ENCODE measurements at regions not wholly inside any gene's neighbourhood (a gene's known extent, or its start where the extent isn't known, plus 50 kb on each side); places are given as distances from the start of the nearest gene placed in this dataset.
"Not testable (repeated sequence)": the region's sequence is repeated elsewhere in the genome, so short reads cannot be mapped to it uniquely, and the experiment has no call there.

DNA sequence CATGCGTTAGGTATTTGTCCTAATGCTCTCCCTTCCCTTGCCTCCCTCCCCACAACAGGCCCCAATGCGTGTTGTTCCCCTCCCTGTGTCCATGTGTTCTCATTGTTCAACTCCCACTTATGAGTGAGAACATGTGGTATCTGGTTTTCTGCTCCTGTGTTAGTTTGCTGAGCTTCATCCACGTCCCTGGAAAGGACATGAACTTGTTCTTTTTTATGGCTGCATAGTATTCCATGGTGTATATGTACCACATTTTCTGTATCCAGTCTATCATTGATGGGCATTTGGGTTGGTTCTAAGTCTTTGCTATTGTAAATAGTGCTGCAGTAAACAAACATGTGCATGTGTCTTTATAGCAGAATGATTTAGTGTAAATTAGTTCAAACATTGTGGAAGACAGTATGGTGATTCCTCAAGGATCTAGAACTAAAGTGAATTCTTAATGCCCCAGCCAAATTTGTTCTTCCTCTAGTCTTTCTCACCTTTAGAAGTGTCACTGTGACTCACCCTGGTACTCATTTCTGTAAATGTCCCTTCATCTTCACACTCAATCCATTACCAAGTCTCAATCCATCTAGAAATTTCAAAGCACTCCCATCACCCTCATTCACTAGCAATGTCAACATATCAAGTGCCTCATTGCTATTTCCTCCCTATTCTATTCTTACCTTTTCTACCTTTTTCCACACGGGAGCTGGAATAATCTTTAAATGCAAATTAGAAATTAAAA is 123.9 kb downstream of the MREG start:
- not testable (repeated sequence) for H3K4me3 ChIP-seq (ENCODE audit: low read depth, low read length)

DNA sequence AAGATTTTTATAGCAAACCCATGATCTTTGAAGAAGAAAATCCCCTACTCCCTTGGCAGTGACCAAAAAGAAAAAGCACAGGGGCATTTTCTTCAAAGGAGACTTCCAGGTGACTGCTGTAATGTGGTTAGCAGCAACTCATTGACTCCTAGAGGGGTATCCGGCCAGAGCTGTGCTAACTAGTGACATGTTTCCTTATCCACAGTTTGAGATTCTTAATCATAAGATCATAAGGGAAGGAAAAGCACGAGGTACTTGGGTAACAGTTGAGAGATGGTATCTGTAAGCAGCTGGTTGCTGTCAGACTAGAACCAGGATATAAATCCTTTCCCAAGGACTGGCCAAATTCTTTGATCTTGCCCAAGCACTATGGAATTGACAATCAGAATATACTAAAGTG is 124.7 kb downstream of the MREG start:
- TF ChIP-seq CTCF (IDR thresholded peaks at IDR 0.05; ENCODE audit: low read depth, low read length) = no peak
- no peak overlapping the region for H3K4me3 ChIP-seq (ENCODE audit: low read depth, low read length)

GRCh38 chr2:215887303-215887702 is 126.0 kb downstream of the MREG start:
- no peak overlapping the region for H3K4me3 ChIP-seq (ENCODE audit: low read depth, low read length)
- no peak for TF ChIP-seq CTCF (IDR thresholded peaks at IDR 0.05; ENCODE audit: low read depth, low read length)

DNA sequence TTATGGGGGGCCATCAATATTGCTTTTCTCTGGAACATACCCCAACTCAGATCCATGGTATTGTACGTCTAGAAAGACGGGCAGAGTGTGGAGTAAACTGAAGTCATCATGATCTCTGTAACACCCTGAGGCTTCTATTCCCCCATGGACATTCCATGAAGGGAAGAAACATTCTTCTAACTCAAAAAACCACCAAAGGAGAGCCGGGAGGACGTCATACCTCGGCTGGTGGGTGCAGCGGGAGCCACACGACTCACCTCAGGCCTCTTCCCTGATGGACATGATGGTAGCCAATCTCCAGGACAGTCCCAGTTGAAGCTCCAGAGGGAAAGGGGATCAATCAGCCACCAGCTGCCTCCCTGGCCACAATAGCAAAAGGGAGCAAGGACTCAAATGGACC is 127.3 kb downstream of the MREG start:
- TF ChIP-seq CTCF (IDR thresholded peaks at IDR 0.05; ENCODE audit: low read depth, low read length) = no peak
- no peak overlapping the region for H3K4me3 ChIP-seq (ENCODE audit: low read depth, low read length)

DNA sequence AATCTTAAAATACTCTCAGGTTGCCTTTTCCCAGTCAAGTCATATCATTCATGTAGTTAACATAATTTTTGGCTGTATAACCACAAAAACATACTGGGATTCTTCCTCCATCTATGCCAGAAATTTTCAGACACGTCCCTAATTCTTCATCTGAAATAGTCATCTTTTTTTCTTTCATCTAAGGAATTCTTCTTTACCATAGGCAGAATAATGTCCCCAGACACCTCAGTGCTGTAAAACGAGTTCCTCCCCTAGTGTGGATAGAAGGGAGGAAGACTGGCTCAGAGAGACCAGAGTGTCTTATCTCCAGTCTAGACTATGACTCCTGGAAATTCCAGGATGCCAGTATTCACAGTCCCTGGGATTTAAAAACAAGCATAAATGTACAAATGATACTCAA is 127.8 kb downstream of the MREG start:
- TF ChIP-seq CTCF (IDR thresholded peaks at IDR 0.05; ENCODE audit: low read depth, low read length) = no peak
- H3K4me3 ChIP-seq (ENCODE audit: low read depth, low read length) = no peak overlapping the region

DNA sequence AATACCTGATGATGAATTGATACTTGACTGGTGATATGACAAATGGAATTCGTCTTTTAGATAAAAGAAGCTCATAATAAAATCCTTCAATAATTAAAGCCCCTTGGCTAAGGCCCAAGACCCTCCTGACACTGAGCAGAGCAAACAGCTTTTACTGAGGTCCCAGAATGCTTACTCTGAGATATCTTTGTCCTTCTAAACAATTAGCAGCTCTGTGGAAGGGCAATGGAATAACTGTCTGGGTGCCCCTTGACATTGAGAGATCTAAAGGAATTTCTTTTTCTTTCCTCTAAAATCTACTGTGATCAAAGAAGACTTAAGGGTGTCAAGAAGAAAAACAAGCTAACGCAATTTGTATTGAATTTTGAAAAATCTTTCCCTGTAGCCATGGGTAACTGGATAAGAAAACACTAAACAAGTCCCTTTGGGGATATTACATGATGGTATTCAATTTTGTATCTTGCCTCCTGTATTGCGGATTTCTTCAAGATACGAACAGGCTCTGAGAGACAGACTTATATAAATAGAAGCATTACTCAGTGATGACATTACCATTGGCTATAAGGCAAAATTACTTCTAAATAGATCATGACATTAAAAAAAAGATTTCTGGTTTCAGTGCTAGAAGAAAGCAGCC is 128.8 kb downstream of the MREG start:
- no peak for TF ChIP-seq CTCF (IDR thresholded peaks at IDR 0.05; ENCODE audit: low read depth, low read length)
- H3K4me3 ChIP-seq (ENCODE audit: low read depth, low read length) = no peak overlapping the region

- TF ChIP-seq CTCF (IDR thresholded peaks at IDR 0.05; ENCODE audit: low read depth, low read length) = no peak
- H3K4me3 ChIP-seq (ENCODE audit: low read depth, low read length) = no peak overlapping the region
Measured at GRCh38 chr2:215883799-215884198, 129.6 kb downstream of the MREG start.

All from WI38 (cell line).